GM04504 (cell line): ENCODE measurements at regions not wholly inside any gene's neighbourhood (a gene's known extent, or its start where the extent isn't known, plus 50 kb on each side); places are given as distances from the start of the nearest gene placed in this dataset.
"Not testable (repeated sequence)": the region's sequence is repeated elsewhere in the genome, so short reads cannot be mapped to it uniquely, and the experiment has no call there.

ENCODE experiments used
- DNase-seq: peaks from one replicate; pipeline ENCODE4 v3.0.0-alpha.2; 2012; ENCODE audit warnings: low read depth

- no peak for DNase-seq
Measured at GRCh38 chr5:91315701-91316100, 67.4 kb downstream of the ARRDC3 start.

GRCh38 chr5:91313757-91314673 is 69.1 kb downstream of the ARRDC3 start:
- DNase-seq = peak; percentile 89

- DNase-seq = no peak
Measured at GRCh38 chr5:91312698-91313097, 70.4 kb downstream of the ARRDC3 start.

- DNase-seq = peak; percentile 99
Measured at GRCh38 chr5:91311697-91312501, 71.2 kb downstream of the ARRDC3 start.

GRCh38 chr5:91311168-91311696 is 71.9 kb downstream of the ARRDC3 start:
- DNase-seq = no peak

- not testable (repeated sequence) for DNase-seq
Measured at GRCh38 chr5:91308157-91308556, 75.0 kb downstream of the ARRDC3 start.

GRCh38 chr5:91307048-91307447 is 76.1 kb downstream of the ARRDC3 start:
- DNase-seq = peak; percentile 94

- DNase-seq = no peak
Measured at GRCh38 chr5:91306497-91306896, 76.6 kb downstream of the ARRDC3 start.

GRCh38 chr5:91305640-91306039 is 77.5 kb downstream of the ARRDC3 start:
- DNase-seq = no peak

- DNase-seq = not testable (repeated sequence)
Measured at GRCh38 chr5:91304015-91304414, 79.1 kb downstream of the ARRDC3 start.

- DNase-seq = no peak
Measured at GRCh38 chr5:91302958-91303357, 80.2 kb downstream of the ARRDC3 start.

- no peak for DNase-seq
Measured at GRCh38 chr5:91302305-91302704, 80.8 kb downstream of the ARRDC3 start.

- DNase-seq = peak; percentile 68
Measured at GRCh38 chr5:91301106-91301846, 81.8 kb downstream of the ARRDC3 start.

GRCh38 chr5:91297994-91298393 is 85.1 kb downstream of the ARRDC3 start:
- DNase-seq = no peak

- peak; percentile 63 for DNase-seq
Measured at GRCh38 chr5:91296674-91297143, 86.4 kb downstream of the ARRDC3 start.

- not testable (repeated sequence) for DNase-seq
Measured at GRCh38 chr5:91296102-91296501, 87.0 kb downstream of the ARRDC3 start.

- DNase-seq = no peak
Measured at GRCh38 chr5:91293131-91293530, 90.0 kb downstream of the ARRDC3 start.

- no peak for DNase-seq
Measured at GRCh38 chr5:91291628-91292569, 91.2 kb downstream of the ARRDC3 start.

GRCh38 chr5:91288118-91288916 is 94.8 kb downstream of the ARRDC3 start:
- DNase-seq = no peak

- not testable (repeated sequence) for DNase-seq
Measured at GRCh38 chr5:91285062-91285461, 98.1 kb downstream of the ARRDC3 start.
